Neural progenitor cell (in vitro differentiated cells): ENCODE measurements at regions not wholly inside any gene's neighbourhood (a gene's known extent, or its start where the extent isn't known, plus 50 kb on each side); places are given as distances from the start of the nearest gene placed in this dataset.
"Not testable (repeated sequence)": the region's sequence is repeated elsewhere in the genome, so short reads cannot be mapped to it uniquely, and the experiment has no call there.

ENCODE experiments used
- DNase-seq: peaks from one replicate; pipeline ENCODE4 v3.0.0-alpha.2; 2016; ENCODE audit warnings: low spot score
- H2AFZ ChIP-seq: fragments of 200-600 bp; sonication (generic); replicated peaks from 2 replicates; pipeline ENCODE4 v1.6.1; 2016; ENCODE audit warnings: antibody characterized with exemption
- H3F3A ChIP-seq: fragments of 200-600 bp; sonication (generic); 2 replicates; pipeline ENCODE4 v1.6.1; 2016; ENCODE audit warnings: antibody characterized with exemption, low read depth
- H3K27ac ChIP-seq: fragments of 200-600 bp; sonication (generic); 2 replicates; pipeline ENCODE4 v1.5.1; 2016; ENCODE audit warnings: mild to moderate bottlenecking
- H3K27me3 ChIP-seq: fragments of 200-600 bp; sonication (generic); 2 replicates; pipeline ENCODE4 v1.6.1; 2016; ENCODE audit warnings: mild to moderate bottlenecking, moderate library complexity
- H3K36me3 ChIP-seq: fragments of 200-600 bp; sonication (generic); 2 replicates; pipeline ENCODE4 v1.5.1; 2016
- H3K4me1 ChIP-seq: fragments of 200-600 bp; sonication (generic); 2 replicates; pipeline ENCODE4 v1.6.1; 2016; ENCODE audit warnings: mixed run types
- H3K4me2 ChIP-seq: fragments of 200-600 bp; sonication (generic); 2 replicates; pipeline ENCODE4 v1.6.1; 2016
- H3K4me3 ChIP-seq: fragments of 200-600 bp; sonication (generic); 2 replicates; pipeline ENCODE4 v1.5.1; 2016
- H3K79me2 ChIP-seq: fragments of 200-600 bp; sonication (generic); 2 replicates; pipeline ENCODE4 v1.6.1; 2016; ENCODE audit warnings: low read depth
- H3K9ac ChIP-seq: fragments of 200-600 bp; sonication (generic); 2 replicates; pipeline ENCODE4 v1.6.1; 2016
- H3K9me3 ChIP-seq: fragments of 200-600 bp; sonication (generic); 2 replicates; pipeline ENCODE4 v1.5.1; 2016; ENCODE audit warnings: low read depth
- H4K20me1 ChIP-seq: fragments of 200-600 bp; sonication (generic); 2 replicates; pipeline ENCODE4 v1.6.1; 2016; ENCODE audit warnings: low read depth
- H3K27ac Mint-ChIP-seq: 3 replicates; pipeline ENCODE4 v1.8.0; 2021; ENCODE audit warnings: mixed read lengths
- H3K27me3 Mint-ChIP-seq: 2 replicates; pipeline ENCODE4 v1.8.0; 2022; ENCODE audit warnings: low read depth, mild to moderate bottlenecking, inconsistent platforms, moderate library complexity, mixed read lengths; ENCODE audit not compliant: insufficient read depth
- H3K36me3 Mint-ChIP-seq: 3 replicates; pipeline ENCODE4 v1.8.0; 2021; ENCODE audit warnings: mixed read lengths
- H3K4me1 Mint-ChIP-seq: 3 replicates; pipeline ENCODE4 v1.8.0; 2021; ENCODE audit warnings: mixed read lengths
- H3K4me3 Mint-ChIP-seq: 3 replicates; pipeline ENCODE4 v1.8.0; 2021; ENCODE audit warnings: mild to moderate bottlenecking, moderate library complexity, mixed read lengths
- H3K9me3 Mint-ChIP-seq: 3 replicates; pipeline ENCODE4 v1.8.0; 2020; ENCODE audit warnings: mixed read lengths
- EZH2 ChIP-seq: fragments of 200-600 bp; sonication (generic); IDR thresholded peaks from 2 replicates; pipeline ENCODE4 v1.6.1; 2017; ENCODE audit warnings: antibody characterized with exemption, mild to moderate bottlenecking, moderate library complexity
- EZH2phosphoT487 ChIP-seq: fragments of 200-600 bp; sonication (generic); IDR thresholded peaks from 2 replicates; pipeline ENCODE4 v1.6.1; 2017; ENCODE audit warnings: antibody characterized with exemption
- TF ChIP-seq, protein P1 (sequence below): fragments of 200-600 bp; sonication (generic); IDR thresholded peaks from 2 replicates; pipeline ENCODE4 v1.5.1; 2017; ENCODE audit warnings: antibody characterized with exemption, mild to moderate bottlenecking

- no peaks in the 10 kb centered on the region for H3K4me1 Mint-ChIP-seq
- no peaks in the 10 kb centered on the region for H3K79me2 ChIP-seq
- no peaks in the 10 kb centered on the region for H3F3A ChIP-seq
- no peaks in the 10 kb centered on the region for H4K20me1 ChIP-seq
- H3K4me1 ChIP-seq, result no peaks in the 10 kb centered on the region
- H3K9me3 Mint-ChIP-seq, result no peaks in the 10 kb centered on the region
- H3K27me3 Mint-ChIP-seq, result peaks cover 2% of the 10 kb centered on the region
- no peak overlapping the region for H3K9ac ChIP-seq
- H3K4me3 Mint-ChIP-seq, result no peak overlapping the region
- H3K27ac ChIP-seq, result no peak overlapping the region
- H3K27me3 ChIP-seq, result no peaks in the 10 kb centered on the region
- no peak overlapping the region for H3K4me2 ChIP-seq
- no peaks in the 10 kb centered on the region for H3K36me3 Mint-ChIP-seq
- H3K4me3 ChIP-seq, result no peak overlapping the region
- H2AFZ ChIP-seq, result no peak overlapping the region
- H3K27ac Mint-ChIP-seq, result no peak overlapping the region
- no peaks in the 10 kb centered on the region for H3K9me3 ChIP-seq
- DNase-seq, result no peak
- no peaks in the 10 kb centered on the region for H3K36me3 ChIP-seq
- no peak for TF ChIP-seq EZH2
- TF ChIP-seq, protein P1, sequence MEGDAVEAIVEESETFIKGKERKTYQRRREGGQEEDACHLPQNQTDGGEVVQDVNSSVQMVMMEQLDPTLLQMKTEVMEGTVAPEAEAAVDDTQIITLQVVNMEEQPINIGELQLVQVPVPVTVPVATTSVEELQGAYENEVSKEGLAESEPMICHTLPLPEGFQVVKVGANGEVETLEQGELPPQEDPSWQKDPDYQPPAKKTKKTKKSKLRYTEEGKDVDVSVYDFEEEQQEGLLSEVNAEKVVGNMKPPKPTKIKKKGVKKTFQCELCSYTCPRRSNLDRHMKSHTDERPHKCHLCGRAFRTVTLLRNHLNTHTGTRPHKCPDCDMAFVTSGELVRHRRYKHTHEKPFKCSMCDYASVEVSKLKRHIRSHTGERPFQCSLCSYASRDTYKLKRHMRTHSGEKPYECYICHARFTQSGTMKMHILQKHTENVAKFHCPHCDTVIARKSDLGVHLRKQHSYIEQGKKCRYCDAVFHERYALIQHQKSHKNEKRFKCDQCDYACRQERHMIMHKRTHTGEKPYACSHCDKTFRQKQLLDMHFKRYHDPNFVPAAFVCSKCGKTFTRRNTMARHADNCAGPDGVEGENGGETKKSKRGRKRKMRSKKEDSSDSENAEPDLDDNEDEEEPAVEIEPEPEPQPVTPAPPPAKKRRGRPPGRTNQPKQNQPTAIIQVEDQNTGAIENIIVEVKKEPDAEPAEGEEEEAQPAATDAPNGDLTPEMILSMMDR, result peak; percentile 65
- no peak for TF ChIP-seq EZH2phosphoT487
Measured at GRCh38 chrX:88135735-88136134, 611.3 kb upstream of the CPXCR1 start.

DNA sequence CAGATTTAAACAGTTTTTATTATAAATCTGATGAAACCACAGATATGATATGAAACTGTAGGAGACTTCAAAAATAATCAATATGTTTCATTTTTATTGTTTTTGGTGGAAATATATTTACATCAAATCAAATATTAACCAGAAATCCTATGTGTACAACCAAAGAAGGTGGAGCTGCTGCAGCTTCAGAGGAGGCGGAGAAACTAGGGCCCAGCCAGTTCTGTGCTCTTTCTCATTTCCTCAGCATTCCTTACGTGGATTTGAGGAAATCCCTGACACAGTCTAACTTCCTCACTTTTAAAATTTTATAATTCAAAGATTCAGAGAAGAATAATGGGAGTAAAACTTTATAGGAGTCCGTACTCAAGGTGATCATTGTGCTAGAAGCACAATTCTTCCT is 610.7 kb upstream of the CPXCR1 start:
- TF ChIP-seq, protein P1, result no peak
- no peak for TF ChIP-seq EZH2phosphoT487
- Histone ChIP-seq H3K4me3 (no peak overlapping the region), H3K27me3 (no peaks in the 10 kb centered on the region), H4K20me1 (no peaks in the 10 kb centered on the region), H2AFZ (no peak overlapping the region), H3K4me2 (no peak overlapping the region), H3K4me1 (no peaks in the 10 kb centered on the region), H3F3A (no peaks in the 10 kb centered on the region), H3K9me3 (no peaks in the 10 kb centered on the region), H3K27ac (no peak overlapping the region), H3K79me2 (no peaks in the 10 kb centered on the region), H3K9ac (no peak overlapping the region), H3K36me3 (no peaks in the 10 kb centered on the region)
- no peak for DNase-seq
- Mint-ChIP-seq H3K27me3 (no peaks in the 10 kb centered on the region), H3K27ac (no peak overlapping the region), H3K36me3 (no peaks in the 10 kb centered on the region), H3K4me3 (no peak overlapping the region), H3K9me3 (no peaks in the 10 kb centered on the region), H3K4me1 (no peaks in the 10 kb centered on the region)

GRCh38 chrX:88146577-88146976 is 600.4 kb upstream of the CPXCR1 start:
- H4K20me1 ChIP-seq, result no peaks in the 10 kb centered on the region
- H3K9ac ChIP-seq, result no peak overlapping the region
- no peaks in the 10 kb centered on the region for H3K36me3 Mint-ChIP-seq
- DNase-seq, result no peak
- no peak overlapping the region for H3K27ac Mint-ChIP-seq
- H3K36me3 ChIP-seq, result no peaks in the 10 kb centered on the region
- TF ChIP-seq EZH2phosphoT487, result no peak
- TF ChIP-seq EZH2, result no peak
- TF ChIP-seq, protein P1, result no peak
- no peaks in the 10 kb centered on the region for H3K79me2 ChIP-seq
- no peak overlapping the region for H2AFZ ChIP-seq
- H3K27ac ChIP-seq, result no peak overlapping the region
- H3F3A ChIP-seq, result no peaks in the 10 kb centered on the region
- H3K4me1 ChIP-seq, result no peaks in the 10 kb centered on the region
- H3K4me3 Mint-ChIP-seq, result no peak overlapping the region
- H3K4me1 Mint-ChIP-seq, result no peaks in the 10 kb centered on the region
- no peaks in the 10 kb centered on the region for H3K27me3 Mint-ChIP-seq
- H3K9me3 Mint-ChIP-seq, result peaks cover 2% of the 10 kb centered on the region
- H3K27me3 ChIP-seq, result no peaks in the 10 kb centered on the region
- no peak overlapping the region for H3K4me2 ChIP-seq
- no peaks in the 10 kb centered on the region for H3K9me3 ChIP-seq
- H3K4me3 ChIP-seq, result no peak overlapping the region

- DNase-seq, result no peak
Measured at GRCh38 chrX:88170553-88170952, 576.5 kb upstream of the CPXCR1 start.

DNA sequence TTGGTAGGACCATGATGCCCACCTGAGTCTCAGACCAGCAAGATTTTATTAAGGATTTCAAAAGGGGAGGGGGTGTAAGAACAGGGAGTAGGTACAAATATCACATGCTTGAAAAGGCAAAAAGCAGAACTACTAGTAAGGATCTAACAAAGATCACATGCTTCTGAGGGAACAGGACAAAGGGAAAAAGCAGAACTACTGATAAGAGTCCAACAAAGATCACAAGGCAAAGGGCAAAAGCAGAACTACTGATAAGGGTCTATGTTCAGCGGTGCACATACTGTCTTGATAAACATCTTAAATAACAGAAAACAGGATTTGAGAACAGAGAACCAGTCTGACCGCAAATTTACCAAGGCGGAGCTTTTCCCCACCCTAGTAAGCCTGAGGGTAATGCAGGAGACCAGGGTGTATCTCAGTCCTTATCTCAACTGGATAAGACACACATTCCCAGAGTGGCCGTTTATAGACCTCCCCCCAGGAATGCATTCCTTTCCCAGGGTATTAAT is 573.0 kb upstream of the CPXCR1 start:
- H3K4me1 ChIP-seq, H3K36me3 ChIP-seq, H3K4me1 Mint-ChIP-seq, H2AFZ ChIP-seq, H3K27ac Mint-ChIP-seq, H3K79me2 ChIP-seq, H3K9me3 ChIP-seq, DNase-seq, H3K9me3 Mint-ChIP-seq, H3K4me3 ChIP-seq, H3K4me3 Mint-ChIP-seq, H3K36me3 Mint-ChIP-seq, H3K4me2 ChIP-seq, H3K27me3 ChIP-seq, H3K9ac ChIP-seq, H3K27ac ChIP-seq, H4K20me1 ChIP-seq, H3K27me3 Mint-ChIP-seq, H3F3A ChIP-seq: not testable (repeated sequence)

More at GRCh38 chrX:88170553-88170952, 576.5 kb upstream of the CPXCR1 start:
- no peaks in the 10 kb centered on the region for H3K27me3 ChIP-seq
- H3K27ac Mint-ChIP-seq, result no peak overlapping the region
- H3K9me3 Mint-ChIP-seq, result peaks cover 6% of the 10 kb centered on the region
- H4K20me1 ChIP-seq, result no peaks in the 10 kb centered on the region
- no peak overlapping the region for H3K9ac ChIP-seq
- no peak overlapping the region for H3K27ac ChIP-seq
- H3K4me3 Mint-ChIP-seq, result no peak overlapping the region
- H3K79me2 ChIP-seq, result no peaks in the 10 kb centered on the region
- H2AFZ ChIP-seq, result no peak overlapping the region
- peaks cover 3% of the 10 kb centered on the region for H3K9me3 ChIP-seq
- peaks cover 7% of the 10 kb centered on the region for H3K4me1 Mint-ChIP-seq
- H3K36me3 Mint-ChIP-seq, result no peaks in the 10 kb centered on the region
- H3K4me2 ChIP-seq, result no peak overlapping the region
- H3F3A ChIP-seq, result no peaks in the 10 kb centered on the region
- H3K36me3 ChIP-seq, result no peaks in the 10 kb centered on the region
- H3K27me3 Mint-ChIP-seq, result peaks cover 7% of the 10 kb centered on the region
- H3K4me3 ChIP-seq, result no peak overlapping the region
- TF ChIP-seq EZH2 (no peak), EZH2phosphoT487 (no peak)
- TF ChIP-seq, protein P1, result no peak
- no peaks in the 10 kb centered on the region for H3K4me1 ChIP-seq
